Activated CD4-positive, alpha-beta memory T cell treated with anti-CD3 and anti-CD28 coated beads for 36 hours (primary cell): ENCODE measurements at regions not wholly inside any gene's neighbourhood (a gene's known extent, or its start where the extent isn't known, plus 50 kb on each side); places are given as distances from the start of the nearest gene placed in this dataset.
"Not testable (repeated sequence)": the region's sequence is repeated elsewhere in the genome, so short reads cannot be mapped to it uniquely, and the experiment has no call there.

Source experiments
- CTCF ChIA-PET: fragments of 350-600 bp; sonication (Branson Sonifier 250); formaldehyde crosslinking; loops from one replicate; lab custom pipeline; 2021; ENCODE audit warnings: antibody characterized with exemption, inconsistent platforms; lab: Charles Lee
- POLR2A ChIA-PET: fragments of 350-600 bp; sonication (Branson Sonifier 250); formaldehyde crosslinking; loops from one replicate; lab custom pipeline; 2021; ENCODE audit warnings: antibody characterized with exemption; lab: Charles Lee
- DNase-seq: peaks from one replicate; pipeline ENCODE4 v3.0.0-alpha.2; 2020
- H3K27ac Mint-ChIP-seq: one replicate; pipeline ENCODE4 v1.8.0; 2021; ENCODE audit warnings: mixed read lengths
- H3K27me3 Mint-ChIP-seq: one replicate; pipeline ENCODE4 v1.8.0; 2021; ENCODE audit warnings: mixed read lengths
- H3K36me3 Mint-ChIP-seq: one replicate; pipeline ENCODE4 v1.8.0; 2021; ENCODE audit warnings: mixed read lengths
- H3K4me1 Mint-ChIP-seq: one replicate; pipeline ENCODE4 v1.8.0; 2021; ENCODE audit warnings: low read depth, mixed read lengths
- H3K4me3 Mint-ChIP-seq: one replicate; pipeline ENCODE4 v1.8.0; 2021; ENCODE audit warnings: mild to moderate bottlenecking, mixed read lengths
- H3K9me3 Mint-ChIP-seq: one replicate; pipeline ENCODE4 v1.8.0; 2021; ENCODE audit warnings: mixed read lengths
- intact Hi-C: fragments of 100-400 bp; cut with micrococcal nuclease; formaldehyde crosslinking; loops from one replicate; pipeline ENCODE4 v1.15.1; 2023

GRCh38 chr9:66152406-66152805, 415.5 kb downstream of the FOXD4L4 start:
- H3K4me3 Mint-ChIP-seq, CTCF ChIA-PET, H3K36me3 Mint-ChIP-seq, DNase-seq, H3K9me3 Mint-ChIP-seq, H3K4me1 Mint-ChIP-seq, H3K27ac Mint-ChIP-seq, POLR2A ChIA-PET, H3K27me3 Mint-ChIP-seq, intact Hi-C loops: not testable (repeated sequence)

- H3K36me3 Mint-ChIP-seq, H3K4me3 Mint-ChIP-seq, CTCF ChIA-PET: not testable (repeated sequence)
Measured at GRCh38 chr9:66153021-66153725, 416.2 kb downstream of the FOXD4L4 start.

GRCh38 chr9:66153971-66154691, 417.2 kb downstream of the FOXD4L4 start:
- POLR2A ChIA-PET, H3K4me3 Mint-ChIP-seq, CTCF ChIA-PET, H3K36me3 Mint-ChIP-seq, H3K27me3 Mint-ChIP-seq, H3K27ac Mint-ChIP-seq, H3K9me3 Mint-ChIP-seq, H3K4me1 Mint-ChIP-seq, intact Hi-C loops: not testable (repeated sequence)
- peak; percentile 9 for DNase-seq

More at GRCh38 chr9:66153021-66153725, 416.2 kb downstream of the FOXD4L4 start:
- H3K27ac Mint-ChIP-seq, POLR2A ChIA-PET, H3K4me1 Mint-ChIP-seq, intact Hi-C loops, H3K9me3 Mint-ChIP-seq, H3K27me3 Mint-ChIP-seq: not testable (repeated sequence)
- peak; percentile 60 for DNase-seq

GRCh38 chr9:66182316-66182715, 445.4 kb downstream of the FOXD4L4 start:
- H3K27me3 Mint-ChIP-seq, H3K27ac Mint-ChIP-seq, H3K36me3 Mint-ChIP-seq, H3K4me1 Mint-ChIP-seq, H3K4me3 Mint-ChIP-seq, CTCF ChIA-PET, DNase-seq, H3K9me3 Mint-ChIP-seq, intact Hi-C loops, POLR2A ChIA-PET: not testable (repeated sequence)

GRCh38 chr9:66183648-66184047, 446.7 kb downstream of the FOXD4L4 start:
- H3K27me3 Mint-ChIP-seq, POLR2A ChIA-PET, CTCF ChIA-PET, H3K9me3 Mint-ChIP-seq, H3K4me3 Mint-ChIP-seq, H3K4me1 Mint-ChIP-seq, intact Hi-C loops, H3K27ac Mint-ChIP-seq, DNase-seq, H3K36me3 Mint-ChIP-seq: not testable (repeated sequence)

GRCh38 chr9:66197199-66197598, 460.3 kb downstream of the FOXD4L4 start:
- H3K27me3 Mint-ChIP-seq, H3K36me3 Mint-ChIP-seq, H3K4me1 Mint-ChIP-seq, CTCF ChIA-PET, H3K27ac Mint-ChIP-seq, POLR2A ChIA-PET, H3K4me3 Mint-ChIP-seq, H3K9me3 Mint-ChIP-seq, intact Hi-C loops, DNase-seq: not testable (repeated sequence)

GRCh38 chr9:66198421-66198820, 461.5 kb downstream of the FOXD4L4 start:
- H3K4me1 Mint-ChIP-seq, POLR2A ChIA-PET, H3K27ac Mint-ChIP-seq, intact Hi-C loops, H3K36me3 Mint-ChIP-seq, H3K9me3 Mint-ChIP-seq, DNase-seq, CTCF ChIA-PET, H3K4me3 Mint-ChIP-seq, H3K27me3 Mint-ChIP-seq: not testable (repeated sequence)

GRCh38 chr9:66206617-66207016, 469.7 kb downstream of the FOXD4L4 start:
- intact Hi-C loops, H3K9me3 Mint-ChIP-seq, H3K36me3 Mint-ChIP-seq, H3K27ac Mint-ChIP-seq, DNase-seq, CTCF ChIA-PET, H3K27me3 Mint-ChIP-seq, H3K4me1 Mint-ChIP-seq, H3K4me3 Mint-ChIP-seq, POLR2A ChIA-PET: not testable (repeated sequence)

- DNase-seq, CTCF ChIA-PET, H3K27me3 Mint-ChIP-seq, POLR2A ChIA-PET, H3K36me3 Mint-ChIP-seq, H3K4me3 Mint-ChIP-seq, H3K9me3 Mint-ChIP-seq, H3K27ac Mint-ChIP-seq, H3K4me1 Mint-ChIP-seq, intact Hi-C loops: not testable (repeated sequence)
Measured at GRCh38 chr9:66207914-66208313, 471.0 kb downstream of the FOXD4L4 start.

GRCh38 chr9:66244763-66245162, 507.8 kb downstream of the FOXD4L4 start:
- not testable (repeated sequence) for H3K4me1 Mint-ChIP-seq, H3K4me3 Mint-ChIP-seq
- DNase-seq: peak; percentile 27

GRCh38 chr9:66245481-66245880, 508.5 kb downstream of the FOXD4L4 start:
- H3K4me3 Mint-ChIP-seq, H3K9me3 Mint-ChIP-seq, H3K27ac Mint-ChIP-seq, CTCF ChIA-PET, intact Hi-C loops, H3K27me3 Mint-ChIP-seq, H3K36me3 Mint-ChIP-seq, H3K4me1 Mint-ChIP-seq, POLR2A ChIA-PET, DNase-seq: not testable (repeated sequence)

More at GRCh38 chr9:66244763-66245162, 507.8 kb downstream of the FOXD4L4 start:
- H3K27ac Mint-ChIP-seq, H3K9me3 Mint-ChIP-seq, intact Hi-C loops, H3K27me3 Mint-ChIP-seq, CTCF ChIA-PET, H3K36me3 Mint-ChIP-seq, POLR2A ChIA-PET: not testable (repeated sequence)

- H3K9me3 Mint-ChIP-seq, POLR2A ChIA-PET, H3K27ac Mint-ChIP-seq, intact Hi-C loops, H3K4me3 Mint-ChIP-seq, H3K4me1 Mint-ChIP-seq, H3K36me3 Mint-ChIP-seq, CTCF ChIA-PET, DNase-seq, H3K27me3 Mint-ChIP-seq: not testable (repeated sequence)
Measured at GRCh38 chr9:66257581-66257980, 520.6 kb downstream of the FOXD4L4 start.

GRCh38 chr9:66261576-66261975, 524.6 kb downstream of the FOXD4L4 start:
- DNase-seq, H3K4me1 Mint-ChIP-seq, CTCF ChIA-PET, H3K36me3 Mint-ChIP-seq, H3K27ac Mint-ChIP-seq, intact Hi-C loops, POLR2A ChIA-PET, H3K9me3 Mint-ChIP-seq, H3K27me3 Mint-ChIP-seq, H3K4me3 Mint-ChIP-seq: not testable (repeated sequence)
